Activated CD4-positive, alpha-beta T cell treated with anti-CD3 and anti-CD28 coated beads, Interleukin-2, amount 10 ng/mL, durations not matched to agents 7 days and 5 days (primary cell): ENCODE measurements at regions not wholly inside any gene's neighbourhood (a gene's known extent, or its start where the extent isn't known, plus 50 kb on each side); places are given as distances from the start of the nearest gene placed in this dataset.
"Not testable (repeated sequence)": the region's sequence is repeated elsewhere in the genome, so short reads cannot be mapped to it uniquely, and the experiment has no call there.

Experiments
- CTCF ChIA-PET: fragments of 350-600 bp; sonication (Branson Sonifier 250); formaldehyde crosslinking; loops from one replicate; lab custom pipeline; 2021; ENCODE audit warnings: antibody characterized with exemption; lab: Charles Lee
- POLR2A ChIA-PET: fragments of 350-600 bp; sonication (Branson Sonifier 250); formaldehyde crosslinking; loops from one replicate; lab custom pipeline; 2021; ENCODE audit warnings: antibody characterized with exemption; lab: Charles Lee
- DNase-seq: peaks from one replicate; pipeline ENCODE4 v3.0.0-alpha.2; 2020
- H3K27ac Mint-ChIP-seq: one replicate; pipeline ENCODE4 v1.8.0; 2021; ENCODE audit warnings: mild to moderate bottlenecking, moderate library complexity, mixed read lengths
- H3K27me3 Mint-ChIP-seq: one replicate; pipeline ENCODE4 v1.8.0; 2021; ENCODE audit warnings: mixed read lengths
- H3K36me3 Mint-ChIP-seq: one replicate; pipeline ENCODE4 v1.8.0; 2021; ENCODE audit warnings: low read depth, mixed read lengths
- H3K4me1 Mint-ChIP-seq: one replicate; pipeline ENCODE4 v1.8.0; 2021; ENCODE audit warnings: mixed read lengths
- H3K4me3 Mint-ChIP-seq: one replicate; pipeline ENCODE4 v1.8.0; 2021; ENCODE audit warnings: mild to moderate bottlenecking, moderate library complexity, mixed read lengths
- H3K9me3 Mint-ChIP-seq: one replicate; pipeline ENCODE4 v1.8.0; 2021; ENCODE audit warnings: mixed read lengths

DNA sequence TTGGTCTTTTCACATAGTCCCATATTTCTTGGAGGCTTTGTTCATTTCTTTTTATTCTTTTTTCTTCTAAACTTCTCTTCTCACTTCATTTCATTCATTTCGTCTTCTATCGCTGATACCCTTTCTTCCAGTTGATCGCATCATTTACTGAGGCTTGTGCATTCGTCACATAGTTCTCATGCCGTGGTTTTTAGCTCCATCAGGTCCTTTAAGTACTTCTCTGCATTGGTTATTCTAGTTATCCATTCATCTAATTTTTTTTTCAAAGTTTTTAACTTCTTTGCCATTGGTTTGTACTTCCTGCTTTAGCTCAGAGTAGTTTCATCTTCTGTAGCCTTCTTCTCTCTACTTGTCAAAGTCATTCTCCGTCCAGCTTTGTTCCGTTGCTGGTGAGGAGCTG is 67.0 kb upstream of the PAM start:
- H3K9me3 Mint-ChIP-seq, H3K4me1 Mint-ChIP-seq, DNase-seq, POLR2A ChIA-PET, H3K27me3 Mint-ChIP-seq, H3K36me3 Mint-ChIP-seq, H3K27ac Mint-ChIP-seq, H3K4me3 Mint-ChIP-seq: not testable (repeated sequence)
- CTCF ChIA-PET, result interaction anchor here (0.7 kb wide), 1 partner anchor 13 kb away, joined by 3 read pairs; no protein-coding TSS in a partner anchor

DNA sequence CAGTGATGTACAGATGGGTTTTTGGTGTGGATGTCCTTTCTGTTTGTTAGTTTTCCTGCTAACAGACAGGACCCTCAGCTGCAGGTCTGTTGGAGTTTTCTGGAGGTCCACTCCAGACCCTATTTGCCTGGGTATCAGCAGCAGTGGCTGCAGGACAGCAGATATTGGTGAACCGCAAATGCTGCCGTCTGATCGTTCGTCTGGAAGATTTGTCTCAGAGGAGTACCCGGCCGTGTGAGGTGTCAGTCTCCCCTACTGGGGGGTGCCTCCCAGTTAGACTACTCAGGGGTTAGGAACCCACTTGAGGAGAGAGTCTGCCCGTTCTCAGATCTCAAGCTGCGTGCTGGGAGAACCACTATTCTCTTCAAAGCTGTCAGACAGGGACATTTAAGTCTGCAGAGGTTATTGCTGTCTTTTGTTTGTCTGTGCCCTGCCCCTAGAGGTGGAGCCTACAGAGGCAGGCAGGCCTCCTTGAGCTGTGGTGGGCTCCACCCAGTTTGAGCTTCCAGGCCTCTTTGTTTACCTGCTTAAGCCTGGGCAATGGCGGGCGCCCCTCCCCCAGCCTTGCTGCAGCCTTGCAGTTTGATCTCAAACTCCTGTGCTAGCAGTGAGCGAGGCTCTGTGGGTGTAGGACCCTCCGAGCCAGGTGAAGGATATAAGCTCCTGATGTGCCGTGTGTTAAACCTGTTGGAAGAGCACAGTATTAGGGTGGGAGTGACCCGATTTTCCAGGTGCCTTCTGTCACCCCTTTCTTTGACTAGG is 66.3 kb upstream of the PAM start:
- CTCF ChIA-PET, result interaction anchor here (0.5 to 0.7 kb wide), 2 partner anchors 12 to 656 kb away, joined by 3 read pairs; no protein-coding TSS in a partner anchor

DNA sequence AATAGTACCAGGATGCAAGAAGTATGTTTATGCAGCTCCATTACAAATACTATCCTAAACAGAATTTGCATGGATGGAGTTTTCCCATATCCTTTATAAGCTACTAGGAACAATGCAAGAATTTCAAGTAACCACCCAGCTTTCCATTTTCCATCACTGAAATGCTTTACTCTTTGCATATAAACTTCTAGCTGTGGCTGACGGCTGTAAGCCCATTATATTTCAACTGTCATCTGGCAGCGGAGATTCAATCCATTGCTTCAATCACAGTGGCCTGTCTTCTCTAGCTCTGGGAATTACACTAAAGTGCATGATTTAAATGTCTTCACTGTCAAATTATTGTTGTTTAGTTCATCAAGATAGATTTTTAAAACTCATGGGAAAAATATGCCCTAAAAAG is 64.2 kb upstream of the PAM start:
- H3K27ac Mint-ChIP-seq, result no peak overlapping the region
- H3K27me3 Mint-ChIP-seq, result peaks cover 3% of the 10 kb centered on the region
- no peak overlapping the region for H3K4me3 Mint-ChIP-seq
- ChIA-PET CTCF (no interaction called here), POLR2A (no interaction called here)
- no peak for DNase-seq
- no peaks in the 10 kb centered on the region for H3K36me3 Mint-ChIP-seq
- peaks cover 3% of the 10 kb centered on the region for H3K9me3 Mint-ChIP-seq
- H3K4me1 Mint-ChIP-seq, result no peaks in the 10 kb centered on the region

More for the DNA sequence above, 66.3 kb upstream of the PAM start:
- POLR2A ChIA-PET, result interaction anchor here (0.6 kb wide), 1 partner anchor 156 kb away, joined by 4 read pairs; no protein-coding TSS in a partner anchor
- H3K4me1 Mint-ChIP-seq, DNase-seq, H3K9me3 Mint-ChIP-seq, H3K36me3 Mint-ChIP-seq, H3K4me3 Mint-ChIP-seq, H3K27ac Mint-ChIP-seq, H3K27me3 Mint-ChIP-seq: not testable (repeated sequence)

DNA sequence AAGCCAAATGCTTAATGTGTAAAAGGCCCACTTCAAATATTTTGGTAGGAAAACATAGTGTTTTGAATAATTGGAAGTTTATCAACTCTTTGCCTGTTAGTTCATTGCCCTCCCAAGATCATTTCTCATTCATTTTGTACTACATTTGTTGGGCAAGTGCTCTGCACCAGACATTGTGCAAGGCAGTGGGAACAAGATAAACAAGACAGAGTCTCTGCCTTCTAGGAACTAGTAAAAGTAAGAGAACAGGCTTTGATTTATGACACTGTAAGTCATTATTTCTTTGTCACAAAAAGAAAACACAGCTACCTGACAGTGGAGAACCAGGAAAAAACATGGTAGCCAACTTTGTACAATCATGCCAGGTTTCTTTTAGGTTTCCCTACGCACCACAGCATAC is 63.7 kb upstream of the PAM start:
- ChIA-PET CTCF (no interaction called here), POLR2A (no interaction called here)
- Mint-ChIP-seq H3K9me3 (peaks cover 3% of the 10 kb centered on the region), H3K27ac (no peak overlapping the region), H3K4me3 (no peak overlapping the region), H3K4me1 (no peaks in the 10 kb centered on the region), H3K27me3 (peaks cover 3% of the 10 kb centered on the region), H3K36me3 (no peaks in the 10 kb centered on the region)
- DNase-seq, result no peak

DNA sequence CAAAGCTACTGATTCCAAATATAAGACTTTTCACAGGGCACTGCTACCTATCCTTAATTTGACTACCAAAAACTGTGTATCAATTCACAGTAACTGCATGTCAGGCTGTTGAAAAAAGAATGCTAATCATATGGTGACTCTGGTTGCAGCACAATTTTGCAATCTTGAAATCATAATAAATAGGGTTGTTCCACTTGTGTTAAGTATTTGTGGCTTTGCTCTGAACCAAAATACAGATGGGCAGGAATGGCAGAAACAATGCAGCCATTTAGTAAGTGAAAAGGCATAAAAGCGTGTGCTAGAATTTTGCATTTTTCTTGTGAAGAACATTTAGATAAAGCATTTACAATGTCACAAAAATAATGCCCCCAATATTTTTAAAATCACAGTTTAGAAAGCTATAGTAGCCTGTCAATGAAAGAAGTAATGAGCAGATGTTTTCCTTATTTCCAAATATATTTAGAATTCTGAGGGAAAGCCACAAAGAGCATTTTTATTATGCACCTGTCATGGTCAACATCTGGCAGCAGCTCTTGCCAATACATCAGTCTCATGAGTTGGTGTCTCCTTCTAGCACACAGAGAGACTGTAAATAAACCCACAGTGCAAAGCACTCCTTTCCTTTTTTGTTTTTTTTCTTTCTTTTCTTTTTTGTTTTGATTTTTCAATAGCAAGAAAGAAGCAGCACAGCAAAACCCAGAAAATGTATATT is 54.8 kb upstream of the PAM start:
- H3K27me3 Mint-ChIP-seq, result peaks cover 2% of the 10 kb centered on the region
- H3K9me3 Mint-ChIP-seq, result no peaks in the 10 kb centered on the region
- POLR2A ChIA-PET, result no interaction called here
- H3K4me3 Mint-ChIP-seq, result no peak overlapping the region
- no peak for DNase-seq
- H3K36me3 Mint-ChIP-seq, result no peaks in the 10 kb centered on the region
- no peak overlapping the region for H3K27ac Mint-ChIP-seq
- no peaks in the 10 kb centered on the region for H3K4me1 Mint-ChIP-seq
- CTCF ChIA-PET, result interaction anchor here (1.0 to 1.5 kb wide), 2 partner anchors 12 to 99 kb away, joined by 3 read pairs; no protein-coding TSS in a partner anchor

DNA sequence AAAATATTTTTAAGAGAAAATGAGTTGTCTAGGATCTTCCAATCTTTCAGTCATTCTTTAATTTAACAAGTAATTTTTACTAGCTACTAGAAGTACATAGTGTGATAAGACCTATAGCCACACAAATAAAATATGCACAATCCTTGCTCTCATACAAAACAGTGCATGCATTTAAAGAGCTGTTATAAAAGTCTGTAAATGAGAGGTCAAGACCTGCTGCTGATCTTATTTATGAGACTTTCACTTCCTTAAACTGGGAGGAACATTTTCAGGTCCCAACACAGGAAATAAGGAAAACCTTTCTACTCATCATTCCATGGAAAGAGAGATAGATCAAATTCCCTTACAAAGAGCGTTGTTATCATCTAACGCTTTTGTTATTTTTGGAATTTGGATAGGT is 54.2 kb upstream of the PAM start:
- Mint-ChIP-seq H3K27ac (no peak overlapping the region), H3K27me3 (peaks cover 2% of the 10 kb centered on the region), H3K4me3 (no peak overlapping the region), H3K9me3 (no peaks in the 10 kb centered on the region), H3K36me3 (no peaks in the 10 kb centered on the region), H3K4me1 (no peaks in the 10 kb centered on the region)
- CTCF ChIA-PET, result interaction anchor here (1.0 to 1.5 kb wide), 2 partner anchors 13 to 98 kb away, joined by 3 read pairs; no protein-coding TSS in a partner anchor
- POLR2A ChIA-PET, result no interaction called here
- no peak for DNase-seq

DNA sequence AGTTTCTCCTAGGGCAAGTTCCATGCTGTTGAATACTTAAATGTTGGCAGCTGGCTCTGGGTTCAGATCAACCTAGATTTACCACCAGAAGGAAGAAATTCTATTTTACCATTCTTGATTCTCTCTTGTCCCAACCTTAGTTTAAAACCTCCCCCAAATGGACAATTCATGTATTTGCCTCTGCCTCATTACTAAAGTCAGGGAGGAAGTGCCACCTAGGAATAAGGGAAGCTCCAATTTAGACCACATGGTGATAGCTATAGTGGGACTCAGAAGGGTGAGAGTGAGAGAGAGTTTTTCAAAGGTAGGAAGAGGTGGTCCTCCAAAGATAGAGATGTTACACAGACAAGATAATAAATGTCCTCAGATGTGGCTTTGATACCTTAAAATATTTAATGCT is 53.4 kb upstream of the PAM start:
- Mint-ChIP-seq H3K4me3 (no peak overlapping the region), H3K27ac (no peak overlapping the region), H3K27me3 (peaks cover 2% of the 10 kb centered on the region), H3K9me3 (no peaks in the 10 kb centered on the region), H3K4me1 (no peaks in the 10 kb centered on the region), H3K36me3 (no peaks in the 10 kb centered on the region)
- no peak for DNase-seq
- CTCF ChIA-PET, result no interaction called here
- POLR2A ChIA-PET, result no interaction called here
